ENCODE measurements at regions not wholly inside any gene's neighbourhood (a gene's known extent, or its start where the extent isn't known, plus 50 kb on each side); places are given as distances from the start of the nearest gene placed in this dataset.

- Mint-ChIP-seq H3K4me3 (no peak overlapping the region), H3K9me3 (no peaks in the 10 kb centered on the region), H3K4me1 (ENCODE audit: low read depth) (no peaks in the 10 kb centered on the region), H3K36me3 (ENCODE audit: low read depth) (no peaks in the 10 kb centered on the region), H3K27ac (no peak overlapping the region), H3K27me3 (peaks cover 20% of the 10 kb centered on the region)
- CTCF ChIA-PET = interaction anchor here (1.3 kb wide), 1 partner anchor 15 kb away, joined by 3 read pairs; no protein-coding TSS in a partner anchor
- H3K27ac ChIP-seq (ENCODE audit: low read depth in 1 of 2, low read length in 2 of 2) = no peak overlapping the region
- DNase-seq (no peak), ATAC-seq (ENCODE audit: poor library complexity) (no peak)
- no peak overlapping the region for H3K4me3 ChIP-seq (ENCODE audit: low read length)
- intact Hi-C loops (cut with DNase I, micrococcal nuclease) = no loop called here
- peaks cover 0 to 5% of the 10 kb centered on the region in 2 experiments for H3K27me3 ChIP-seq (ENCODE audit: control insufficient read depth in 1 of 2, insufficient read depth in 2 of 2, low read length in 2 of 2)
- no peak for TF ChIP-seq CTCF (IDR thresholded peaks at IDR 0.05)
- POLR2A ChIA-PET = no interaction called here
- no peaks in the 10 kb centered on the region for H3K4me1 ChIP-seq (ENCODE audit: insufficient read depth, low read length)
- H3K36me3 ChIP-seq (ENCODE audit: insufficient read depth, low read length) = no peaks in the 10 kb centered on the region
- no peaks in the 10 kb centered on the region for H3K9me3 ChIP-seq (ENCODE audit: control insufficient read depth in 1 of 2, insufficient read depth in 1 of 2, low read length in 2 of 2)
These were observed 225.1 kb upstream of the UGT8 start for GRCh38 chr4:114373508-114373907.

GRCh38 chr4:114378305-114378903 lies 220.2 kb upstream of the UGT8 start:
- H3K27ac ChIP-seq (ENCODE audit: low read depth in 1 of 2, low read length in 2 of 2) = no peak overlapping the region
- peaks cover 0 to 5% of the 10 kb centered on the region in 2 experiments for H3K27me3 ChIP-seq (ENCODE audit: control insufficient read depth in 1 of 2, insufficient read depth in 2 of 2, low read length in 2 of 2)
- no peaks in the 10 kb centered on the region for H3K36me3 Mint-ChIP-seq (ENCODE audit: low read depth)
- DNase-seq (no peak), ATAC-seq (ENCODE audit: poor library complexity) (no peak)
- no peaks in the 10 kb centered on the region for H3K4me1 ChIP-seq (ENCODE audit: insufficient read depth, low read length)
- no peak overlapping the region for H3K27ac Mint-ChIP-seq
- H3K4me3 ChIP-seq (ENCODE audit: low read length) = no peak overlapping the region
- no peaks in the 10 kb centered on the region for H3K36me3 ChIP-seq (ENCODE audit: insufficient read depth, low read length)
- ChIA-PET POLR2A (no interaction called here), CTCF (interaction anchor here (0.6 to 1.0 kb wide), 2 partner anchors 928 to 983 kb away, joined by 3 to 5 read pairs; no protein-coding TSS in a partner anchor)
- no peaks in the 10 kb centered on the region for H3K4me1 Mint-ChIP-seq (ENCODE audit: low read depth)
- intact Hi-C loops (cut with DNase I, micrococcal nuclease) = no loop called here
- no peaks in the 10 kb centered on the region for H3K9me3 Mint-ChIP-seq
- no peak overlapping the region for H3K4me3 Mint-ChIP-seq
- peaks cover 6% of the 10 kb centered on the region for H3K27me3 Mint-ChIP-seq
- H3K9me3 ChIP-seq (ENCODE audit: control insufficient read depth in 1 of 2, insufficient read depth in 1 of 2, low read length in 2 of 2) = no peaks in the 10 kb centered on the region
- TF ChIP-seq CTCF (IDR thresholded peaks at IDR 0.05) = no peak

- H3K9me3 Mint-ChIP-seq = no peaks in the 10 kb centered on the region
- intact Hi-C loops (cut with DNase I, micrococcal nuclease) = loop anchor here in 1 of 2 experiments (5.0 to 10.0 kb wide), 2 partner anchors 312 to 836 kb away; no protein-coding TSS in a partner anchor
- Histone ChIP-seq H3K4me3 (ENCODE audit: low read length) (no peak overlapping the region), H3K36me3 (ENCODE audit: insufficient read depth, low read length) (no peaks in the 10 kb centered on the region), H3K4me1 (ENCODE audit: insufficient read depth, low read length) (no peaks in the 10 kb centered on the region), H3K9me3 (ENCODE audit: control insufficient read depth in 1 of 2, insufficient read depth in 1 of 2, low read length in 2 of 2) (no peaks in the 10 kb centered on the region), H3K27ac (ENCODE audit: low read depth in 1 of 2, low read length in 2 of 2) (no peak overlapping the region), H3K27me3 (ENCODE audit: control insufficient read depth in 1 of 2, insufficient read depth in 2 of 2, low read length in 2 of 2) (no peaks in the 10 kb centered on the region)
- POLR2A ChIA-PET = interaction anchor here (0.7 kb wide), 1 partner anchor 12 kb away, joined by 3 read pairs; no protein-coding TSS in a partner anchor
- no peaks in the 10 kb centered on the region for H3K4me1 Mint-ChIP-seq (ENCODE audit: low read depth)
- TF ChIP-seq CTCF (IDR thresholded peaks at IDR 0.05) = no peak
- no peak overlapping the region for H3K27ac Mint-ChIP-seq
- DNase-seq (no peak), ATAC-seq (ENCODE audit: poor library complexity) (no peak)
- no peak overlapping the region for H3K4me3 Mint-ChIP-seq
- no peaks in the 10 kb centered on the region for H3K36me3 Mint-ChIP-seq (ENCODE audit: low read depth)
- CTCF ChIA-PET = no interaction called here
- H3K27me3 Mint-ChIP-seq = peaks cover 8% of the 10 kb centered on the region
These were observed 215.5 kb upstream of the UGT8 start for GRCh38 chr4:114383067-114383466.
